IMR-90 (cell line): ENCODE measurements at regions not wholly inside any gene's neighbourhood (a gene's known extent, or its start where the extent isn't known, plus 50 kb on each side); places are given as distances from the start of the nearest gene placed in this dataset.

Source experiments
- ATAC-seq: fragments of 200-7000 bp; cut with Tn5 transposase; 2 replicates; pipeline ENCODE4 v1.9.1; 2020; ENCODE audit warnings: low read depth, mild to moderate bottlenecking, moderate library complexity
- BruUV-seq: library from RNA; stranded (reverse); fragments of 400-500 nt; replicated peaks from 2 replicates; lab custom pipeline; 2021; lab: Mats Ljungman, UMichigan
- CTCF ChIA-PET: fragments of 300-600 bp; formaldehyde crosslinking; extraction: SDS; loops from one replicate; lab custom pipeline; 2021; ENCODE audit warnings: antibody characterized with exemption; lab: Yijun Ruan, JAX
- POLR2A ChIA-PET: fragments of 300-600 bp; sonication (Branson Sonifier 250); formaldehyde crosslinking; loops from one replicate; lab custom pipeline; 2022; ENCODE audit warnings: antibody characterized with exemption; ENCODE audit not compliant: unreplicated experiment; lab: Charles Lee
- DNase-seq: peaks from one replicate; pipeline ENCODE4 v3.0.0; 2013
- H2AFZ ChIP-seq: replicated peaks from 2 replicates; pipeline ENCODE3; 2013; ENCODE audit warnings: low read length, mild to moderate bottlenecking; ENCODE audit not compliant: poor library complexity
- H2AK5ac ChIP-seq: 2 replicates; pipeline ENCODE4 v1.6.1; 2013; ENCODE audit warnings: low read depth, low read length, inconsistent platforms
- H2AK9ac ChIP-seq: replicated peaks from 2 replicates; pipeline ENCODE3; 2013; ENCODE audit warnings: mild to moderate bottlenecking, low read depth, low read length, moderate library complexity; ENCODE audit not compliant: poor library complexity
- H2BK120ac ChIP-seq: 2 replicates; pipeline ENCODE4 v1.6.1; 2013; ENCODE audit warnings: low read depth, low read length, inconsistent platforms
- H2BK15ac ChIP-seq: 3 replicates; pipeline ENCODE4 v1.6.1; 2013; ENCODE audit warnings: low read depth, low read length, inconsistent platforms
- H2BK20ac ChIP-seq: 2 replicates; pipeline ENCODE4 v1.6.1; 2013; ENCODE audit warnings: low read depth, mild to moderate bottlenecking, inconsistent platforms, low read length, moderate library complexity
- H2BK5ac ChIP-seq: 2 replicates; pipeline ENCODE4 v1.6.1; 2013; ENCODE audit warnings: mild to moderate bottlenecking, low read depth, low read length, inconsistent platforms; ENCODE audit not compliant: poor library complexity, severe bottlenecking
- H3K14ac ChIP-seq: replicated peaks from 2 replicates; pipeline ENCODE4 v1.6.1; 2013; ENCODE audit warnings: low read depth, low read length, inconsistent platforms
- H3K18ac ChIP-seq: 2 replicates; pipeline ENCODE4 v1.6.1; 2013; ENCODE audit warnings: low read depth, low read length, control low read depth
- H3K23ac ChIP-seq: 2 replicates; pipeline ENCODE4 v1.6.1; 2013; ENCODE audit warnings: low read depth, low read length, inconsistent platforms
- H3K27ac ChIP-seq: 2 replicates; pipeline ENCODE4 v1.5.1; 2013; ENCODE audit warnings: mild to moderate bottlenecking, control low read depth, low read length; ENCODE audit not compliant: insufficient read depth
- H3K27me3 ChIP-seq: 2 replicates; pipeline ENCODE4 v1.6.1; 2013; ENCODE audit warnings: low read length; ENCODE audit not compliant: control insufficient read depth, insufficient read depth
- H3K36me3 ChIP-seq: 2 replicates; pipeline ENCODE4 v1.6.1; 2013; ENCODE audit warnings: low read length, mixed read lengths; ENCODE audit not compliant: control insufficient read depth, insufficient read depth
- H3K4ac ChIP-seq: 2 replicates; pipeline ENCODE4 v1.6.1; 2013; ENCODE audit warnings: low read depth, low read length, inconsistent platforms
- H3K4me1 ChIP-seq: 2 replicates; pipeline ENCODE4 v1.6.1; 2013; ENCODE audit warnings: low read length, mixed read lengths; ENCODE audit not compliant: control insufficient read depth, insufficient read depth
- H3K4me2 ChIP-seq: 2 replicates; pipeline ENCODE4 v1.6.1; 2013; ENCODE audit warnings: low read depth, mild to moderate bottlenecking, control low read depth, low read length, moderate library complexity
- H3K4me3 ChIP-seq: 2 replicates; pipeline ENCODE4 v1.5.1; 2013; ENCODE audit warnings: low read depth, mild to moderate bottlenecking, control low read depth, low read length, moderate library complexity; ENCODE audit not compliant: insufficient read depth
- H3K56ac ChIP-seq: 2 replicates; pipeline ENCODE4 v1.6.1; 2013; ENCODE audit warnings: low read length, inconsistent platforms; ENCODE audit not compliant: insufficient read depth; ENCODE audit errors: extremely low read depth
- H3K79me1 ChIP-seq, 2 experiments: 2 replicates each; pipeline ENCODE4 v1.6.1; 2013; ENCODE audit warnings: low read length in 2 of 2, inconsistent platforms in 1 of 2, low read depth in 1 of 2
- H3K9ac ChIP-seq: 2 replicates; pipeline ENCODE4 v1.6.1; 2013; ENCODE audit warnings: low read depth, low read length, control low read depth
- H3K9me1 ChIP-seq: 2 replicates; pipeline ENCODE4 v1.6.1; 2013; ENCODE audit warnings: low read length, inconsistent platforms; ENCODE audit not compliant: insufficient read depth
- H3K9me3 ChIP-seq: 2 replicates; pipeline ENCODE4 v1.6.1; 2013; ENCODE audit warnings: low read length; ENCODE audit not compliant: control insufficient read depth, insufficient read depth
- H4K20me1 ChIP-seq: 2 replicates; pipeline ENCODE4 v1.6.1; 2013; ENCODE audit warnings: low read length, inconsistent platforms; ENCODE audit not compliant: insufficient read depth
- H4K5ac ChIP-seq: 2 replicates; pipeline ENCODE4 v1.6.1; 2013; ENCODE audit warnings: mild to moderate bottlenecking, low read depth, low read length, control low read depth
- H4K8ac ChIP-seq, 2 experiments: 2 replicates each; pipeline ENCODE4 v1.6.1; 2013; ENCODE audit warnings: low read depth in 2 of 2, low read length in 2 of 2, control low read depth in 1 of 2, inconsistent platforms in 1 of 2
- H4K91ac ChIP-seq: 2 replicates; pipeline ENCODE4 v1.6.1; 2013; ENCODE audit warnings: low read depth, low read length, inconsistent platforms; ENCODE audit not compliant: insufficient read depth
- RCOR1 ChIP-seq: IDR thresholded peaks from 2 replicates; pipeline ENCODE4 v1.6.1; 2012; ENCODE audit warnings: mild to moderate bottlenecking, low read length, improper control_type of control experiment; ENCODE audit not compliant: insufficient replicate concordance
- WGBS, 2 experiments: methylation state at CpG; one replicate each; pipeline versions ENCODE4 v1.1.5 to v1.1.7; 2013; ENCODE audit warnings: missing lambda C conversion rate in 2 of 2; ENCODE audit not compliant: insufficient read length in 1 of 2; ENCODE audit errors: extremely low coverage in 2 of 2; 5-methylcytosine and 5-hydroxymethylcytosine counted together
- dilution Hi-C: fragments of 300-500 bp; cut with HindIII; formaldehyde crosslinking; loops from one replicate; pipeline ENCODE4 v1.14.3; 2018; ENCODE audit warnings: low sequenced_read_pairs; ENCODE audit not compliant: unreplicated experiment
- in situ Hi-C: fragments of 300-500 bp; cut with MboI; formaldehyde crosslinking; loops from 3 replicates; pipeline ENCODE4 v1.14.3; 2019; ENCODE audit warnings: low sequenced_read_pairs, inconsistent platforms, mixed read lengths
- intact Hi-C: fragments of 100-400 bp; cut with micrococcal nuclease; formaldehyde crosslinking; loops from 2 replicates; pipeline ENCODE4 v1.10.0; 2022

DNA sequence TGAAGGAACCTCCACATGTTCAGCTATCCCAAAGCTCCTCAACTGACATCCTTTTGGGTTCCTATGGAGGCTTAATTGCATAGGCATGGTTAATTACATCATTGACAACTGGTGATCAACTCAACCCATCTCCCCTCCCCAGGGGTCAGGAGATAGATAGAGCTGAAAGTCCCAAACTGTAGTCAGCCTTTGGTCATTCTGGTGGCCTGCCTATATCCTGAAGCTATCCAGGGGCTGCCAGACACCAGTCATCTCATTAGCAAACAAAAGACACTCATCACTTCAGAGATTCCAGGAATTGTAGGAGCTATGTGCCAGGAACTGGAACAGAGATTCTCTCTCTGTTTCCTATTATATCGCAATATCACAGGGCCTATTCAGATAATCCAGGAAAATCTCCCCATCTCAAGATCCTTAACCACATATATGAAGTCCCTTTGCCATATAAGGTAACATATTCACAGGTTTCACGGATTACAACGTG, 646.5 kb upstream of the GRAMD2B start:
- no peaks in the 10 kb centered on the region for H4K20me1 ChIP-seq
- H3K9me1 ChIP-seq = no peaks in the 10 kb centered on the region
- H3K36me3 ChIP-seq = no peaks in the 10 kb centered on the region
- no peak overlapping the region for H3K4me3 ChIP-seq
- no peak for TF ChIP-seq RCOR1
- H3K4me1 ChIP-seq = no peaks in the 10 kb centered on the region
- WGBS, 2 experiments = no CpG with 5 or more reads among the region's 3 CpGs
- CTCF ChIA-PET = no interaction called here
- H4K5ac ChIP-seq = no peak overlapping the region
- no peak overlapping the region for H3K56ac ChIP-seq
- intact Hi-C loops (no loop called here), in situ Hi-C loops (no loop called here), dilution Hi-C loops (no loop called here)
- no TSS peak for BruUV-seq
- H3K14ac ChIP-seq = no peak overlapping the region
- H3K27ac ChIP-seq = no peak overlapping the region
- ATAC-seq = no peak
- H3K4ac ChIP-seq = no peak overlapping the region
- H3K9ac ChIP-seq = no peak overlapping the region
- H3K18ac ChIP-seq = no peak overlapping the region
- H3K9me3 ChIP-seq = no peaks in the 10 kb centered on the region
- no peak for DNase-seq
- H3K23ac ChIP-seq = no peak overlapping the region
- H3K79me1 ChIP-seq = no peaks in the 10 kb centered on the region
- no peak overlapping the region for H4K8ac ChIP-seq
- H2BK15ac ChIP-seq = no peak overlapping the region
- no peak overlapping the region for H2BK120ac ChIP-seq
- H2AFZ ChIP-seq = no peak overlapping the region
- H2AK9ac ChIP-seq = no peak overlapping the region
- H3K27me3 ChIP-seq = no peaks in the 10 kb centered on the region; the same call in 1 of the 2 replicates
- no peak overlapping the region for H2AK5ac ChIP-seq
- H2BK5ac ChIP-seq = no peak overlapping the region
- H2BK20ac ChIP-seq = no peak overlapping the region
- H4K91ac ChIP-seq = no peak overlapping the region
- H3K4me2 ChIP-seq = no peak overlapping the region
- POLR2A ChIA-PET = no interaction called here
